GM21529 (cell line): ENCODE measurements at regions not wholly inside any gene's neighbourhood (a gene's known extent, or its start where the extent isn't known, plus 50 kb on each side); places are given as distances from the start of the nearest gene placed in this dataset.
"Not testable (repeated sequence)": the region's sequence is repeated elsewhere in the genome, so short reads cannot be mapped to it uniquely, and the experiment has no call there.

Source experiments
- ATAC-seq: cut with Tn5 transposase; IDR thresholded peaks from one replicate; pipeline ENCODE4 v1.9.1; 2021; ENCODE audit not compliant: unreplicated experiment

GRCh38 chr9:73337182-73337581 lies 185.5 kb downstream of the ANXA1 start:
- ATAC-seq = not testable (repeated sequence)

GRCh38 chr9:73344060-73344459 lies 192.4 kb downstream of the ANXA1 start:
- ATAC-seq = no peak

GRCh38 chr9:73347123-73347522 lies 195.5 kb downstream of the ANXA1 start:
- ATAC-seq = no peak

GRCh38 chr9:73347720-73348119 lies 196.1 kb downstream of the ANXA1 start:
- ATAC-seq = no peak

DNA sequence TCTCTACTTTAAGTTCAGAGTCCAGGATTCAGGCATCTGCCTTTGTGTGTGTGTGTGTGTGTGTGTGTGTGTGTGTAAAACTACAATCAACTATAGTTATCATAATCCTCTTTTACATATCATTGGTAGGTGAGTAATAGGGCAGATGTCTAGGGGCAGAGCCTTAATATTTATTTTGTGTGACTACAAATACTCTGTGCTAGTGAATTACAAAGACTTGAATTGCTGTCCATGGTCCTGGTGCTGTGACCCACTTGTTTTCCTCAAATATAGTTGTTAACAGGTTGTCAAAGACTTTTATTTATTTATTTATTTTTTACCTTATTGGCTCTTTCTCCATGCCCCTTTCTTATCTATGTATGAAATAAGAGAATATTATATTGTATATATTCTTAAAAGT lies 196.8 kb downstream of the ANXA1 start:
- no peak for ATAC-seq

GRCh38 chr9:73349476-73349875 lies 197.8 kb downstream of the ANXA1 start:
- no peak for ATAC-seq

GRCh38 chr9:73357607-73358006 lies 205.9 kb downstream of the ANXA1 start:
- no peak for ATAC-seq

DNA sequence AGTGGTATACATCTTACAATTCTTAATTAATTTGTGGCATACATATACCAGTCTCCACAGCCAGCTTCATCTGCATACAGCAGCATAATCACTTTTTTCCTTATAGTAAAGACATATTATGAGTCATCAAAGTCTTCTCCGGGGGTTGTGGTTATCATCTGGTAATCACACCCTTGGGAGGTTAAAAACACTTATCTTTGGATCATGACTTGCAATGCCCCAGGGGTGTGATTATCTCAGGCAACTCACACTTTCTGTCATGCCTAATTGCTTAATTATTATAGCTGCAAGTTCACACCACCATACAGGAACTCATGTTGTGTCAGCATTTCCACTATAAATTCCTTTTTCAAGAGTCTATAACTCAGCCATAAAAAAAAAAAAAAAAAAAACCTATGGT lies 218.4 kb downstream of the ANXA1 start:
- ATAC-seq = no peak

DNA sequence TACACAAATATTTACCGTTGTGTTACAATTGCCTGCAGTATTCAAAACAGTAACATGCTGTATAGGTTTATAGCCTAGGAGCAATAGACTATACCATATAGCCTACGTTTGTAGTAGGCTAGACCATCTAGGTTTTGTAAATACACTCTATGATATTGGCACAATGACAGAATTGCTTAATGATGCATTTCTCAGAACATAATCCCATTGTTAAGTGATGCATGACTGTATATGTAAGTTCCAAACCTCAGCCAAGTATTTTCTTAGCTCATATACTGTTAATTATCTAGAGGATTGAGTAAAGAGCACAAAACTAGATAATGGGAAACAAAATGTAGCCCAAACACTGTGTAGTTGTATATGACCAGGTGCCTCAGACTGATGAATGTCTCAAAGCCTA lies 220.1 kb downstream of the ANXA1 start:
- no peak for ATAC-seq

- ATAC-seq = no peak
Measured at GRCh38 chr9:73380411-73380810, 228.7 kb downstream of the ANXA1 start.

- ATAC-seq = no peak
Measured at GRCh38 chr9:73402081-73403028, 250.7 kb downstream of the ANXA1 start.

DNA sequence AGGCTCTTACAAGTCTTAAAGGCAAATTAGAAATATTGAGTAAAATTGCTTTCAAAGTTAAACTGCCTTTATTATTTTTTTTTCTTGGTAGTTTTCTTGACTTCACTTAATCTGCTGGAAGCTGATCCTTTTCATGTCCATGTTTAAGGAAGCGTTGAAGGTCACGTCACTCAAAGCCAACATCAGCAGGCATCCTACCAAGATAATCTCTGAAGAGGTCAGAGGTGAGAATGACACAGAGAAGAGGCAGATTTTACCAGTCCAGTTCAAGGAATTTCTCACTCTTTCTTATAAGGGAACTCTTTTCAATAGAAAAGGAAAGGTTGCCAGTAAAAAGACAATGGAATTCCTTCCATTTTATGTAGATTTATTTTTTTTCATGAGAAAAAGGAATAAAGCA lies 259.8 kb downstream of the ANXA1 start:
- ATAC-seq = no peak

DNA sequence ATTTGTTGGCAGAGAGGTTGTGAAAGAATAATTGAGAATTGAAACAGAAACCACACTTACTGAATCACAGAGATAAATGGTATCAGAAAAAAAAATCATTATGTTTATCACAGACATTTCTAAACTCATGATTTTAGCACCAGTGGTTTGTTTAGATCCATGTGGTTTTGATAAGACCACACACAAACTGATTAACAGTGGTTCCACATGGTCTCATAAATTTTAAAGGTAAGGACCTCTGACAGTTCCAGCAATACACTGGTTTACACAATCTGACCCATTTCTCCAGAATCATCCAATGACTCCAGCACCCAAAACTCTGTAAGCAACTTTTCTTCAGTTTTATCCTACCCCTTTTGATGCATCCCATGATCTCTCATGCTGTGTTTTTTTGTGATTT lies 261.2 kb downstream of the ANXA1 start:
- ATAC-seq = no peak

DNA sequence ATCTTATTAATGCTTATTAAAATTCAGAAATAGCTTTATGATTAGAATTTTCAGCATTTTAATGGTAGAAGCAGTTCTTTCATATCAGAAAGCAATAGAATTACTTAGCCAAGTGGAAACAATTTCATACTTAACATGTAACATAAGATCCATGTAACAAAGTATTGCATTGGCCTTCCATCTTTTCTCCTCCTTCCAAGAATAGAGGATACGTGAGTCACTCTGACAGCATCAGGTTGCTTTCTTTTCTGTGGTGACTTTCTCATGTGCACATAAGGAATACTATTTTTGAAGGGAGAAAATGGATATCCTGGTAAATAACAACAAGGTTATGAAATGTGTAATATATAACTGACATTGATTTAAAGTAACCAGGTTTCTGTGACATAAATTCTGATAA lies 272.2 kb downstream of the ANXA1 start:
- no peak for ATAC-seq

DNA sequence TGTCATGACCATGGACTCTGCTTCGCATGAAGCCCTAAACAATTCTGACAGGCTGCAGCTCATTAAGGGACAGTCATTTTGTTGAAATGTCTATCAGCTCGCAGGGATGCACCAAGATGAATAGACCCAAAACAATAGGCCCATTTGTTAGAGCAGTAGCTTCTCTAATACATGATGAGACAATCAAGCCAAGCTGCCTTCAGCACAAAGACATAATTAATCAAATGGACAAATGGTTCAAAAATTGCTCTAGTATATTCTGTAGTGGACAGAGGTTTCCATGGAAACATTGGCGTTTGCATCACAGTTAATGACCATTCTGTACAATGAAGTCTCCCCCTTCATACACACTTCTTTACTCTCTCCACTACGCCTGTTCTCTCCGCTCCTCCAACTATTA lies 274.6 kb downstream of the ANXA1 start:
- ATAC-seq = no peak

- ATAC-seq = no peak
Measured at GRCh38 chr9:73434826-73435225, 283.2 kb downstream of the ANXA1 start.

GRCh38 chr9:73437758-73438157 lies 286.1 kb downstream of the ANXA1 start:
- peak; percentile 75 for ATAC-seq

DNA sequence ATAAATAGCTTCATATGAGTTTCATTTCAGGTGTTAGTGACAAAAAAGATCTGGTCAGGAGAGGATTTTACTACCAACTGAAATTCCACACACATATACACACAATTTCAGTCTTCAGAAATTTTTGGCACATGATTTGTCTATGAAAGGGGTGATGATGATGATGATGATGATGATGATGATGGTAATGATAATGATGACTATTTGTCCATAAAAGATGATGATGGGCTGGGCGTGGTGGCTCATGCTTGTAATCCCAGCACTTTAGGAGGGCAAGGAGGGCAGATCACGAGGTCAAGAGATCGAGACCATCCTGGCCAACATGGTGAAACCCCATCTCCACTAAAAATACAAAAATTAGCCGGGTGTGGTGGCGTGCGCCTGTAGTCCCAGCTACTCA lies 288.2 kb downstream of the ANXA1 start:
- ATAC-seq = not testable (repeated sequence)

GRCh38 chr9:73441223-73441622 lies 289.6 kb downstream of the ANXA1 start:
- ATAC-seq = no peak

- ATAC-seq = no peak
Measured at GRCh38 chr9:73441890-73442818, 290.5 kb downstream of the ANXA1 start.

- no peak for ATAC-seq
Measured at GRCh38 chr9:73444821-73445220, 293.2 kb downstream of the ANXA1 start.

- ATAC-seq = not testable (repeated sequence)
Measured at GRCh38 chr9:73445384-73445783, 293.7 kb downstream of the ANXA1 start.
